ENCODE measurements at regions not wholly inside any gene's neighbourhood (a gene's known extent, or its start where the extent isn't known, plus 50 kb on each side); places are given as distances from the start of the nearest gene placed in this dataset.

- H3K4me1 ChIP-seq (ENCODE audit: insufficient read depth, low read length): no peaks in the 10 kb centered on the region
- no peaks in the 10 kb centered on the region; a peak in 1 of 5 replicates for H3K27me3 ChIP-seq (ENCODE audit: control insufficient read depth in 1 of 2, insufficient read depth in 2 of 2, low read length in 2 of 2)
- FAIRE-seq: no peak
- H3K4me3 ChIP-seq (replicated peaks in 1 of 3; ENCODE audit: insufficient read depth in 1 of 3, low read depth in 2 of 3, low read length in 3 of 3): no peak overlapping the region
- no peak overlapping the region for H3K9ac ChIP-seq (ENCODE audit: insufficient read depth, low read depth, low read length)
- in situ Hi-C loops (cut with HindIII; ENCODE audit: extremely low pct_ligation_motif_present, low pct_unique_long_range_greater_than_20kb) (loop anchor here (10.0 kb wide), 1 partner anchor 174 kb away; no protein-coding TSS in a partner anchor), intact Hi-C loops (cut with micrococcal nuclease; ENCODE audit: unreplicated experiment) (no loop called here)
- BruUV-seq (replicated peaks): no TSS peak
- H3K9me3 ChIP-seq (ENCODE audit: low read length): no peaks in the 10 kb centered on the region
- H3K79me2 ChIP-seq (ENCODE audit: insufficient read depth, low read length): no peaks in the 10 kb centered on the region
- H4K20me1 ChIP-seq (ENCODE audit: insufficient read depth, low read length): no peaks in the 10 kb centered on the region
- ATAC-seq: no peak
- no peak overlapping the region for H3K27ac ChIP-seq (ENCODE audit: extremely low read length, insufficient read depth, low read length)
- CTCF ChIA-PET (ENCODE audit: low intra/inter-chr PET ratio, low total read pairs): no interaction called here
- no peak for DNase-seq (ENCODE audit: low spot score)
- TF ChIP-seq XRCC5 (optimal IDR thresholded peaks at IDR 0.05; ENCODE audit: low read length) (no peak), FOXA3 (CRISPR knock-in tag; IDR thresholded peaks at IDR 0.05) (no peak), ZHX1 (CRISPR knock-in tag; IDR thresholded peaks at IDR 0.05; ENCODE audit: low read depth) (no peak), KLF13 (CRISPR knock-in tag; IDR thresholded peaks at IDR 0.05) (no peak), SMC3 (IDR thresholded peaks at IDR 0.05; ENCODE audit: low read length) (no peak), WIZ (CRISPR knock-in tag; IDR thresholded peaks at IDR 0.05) (no peak), HNRNPUL1 (IDR thresholded peaks at IDR 0.05; ENCODE audit: low read depth, low read length) (no peak), SRSF4 (IDR thresholded peaks at IDR 0.05; ENCODE audit: low read depth, low read length, poor library complexity, severe bottlenecking) (no peak), MATR3 (CRISPR knock-in tag; IDR thresholded peaks at IDR 0.05) (no peak), SOX13 (IDR thresholded peaks at IDR 0.05) (no peak), SOX13 (CRISPR knock-in tag; conservative IDR thresholded peaks at IDR 0.05 in 1 of 2, IDR thresholded peaks at IDR 0.05 in 1 of 2) (no peak), ZBTB8A (CRISPR knock-in tag; IDR thresholded peaks at IDR 0.05; ENCODE audit: borderline replicate concordance, low read depth) (no peak), ZNF10 (CRISPR knock-in tag; IDR thresholded peaks at IDR 0.05; ENCODE audit: borderline replicate concordance, low read depth) (no peak), RNF219 (CRISPR knock-in tag; IDR thresholded peaks at IDR 0.05) (no peak), ELF3 (CRISPR knock-in tag; IDR thresholded peaks at IDR 0.05) (no peak), ZFP36 (IDR thresholded peaks at IDR 0.05; ENCODE audit: borderline replicate concordance, low read depth, low read length, partially characterized antibody) (no peak), ZNF766 (CRISPR knock-in tag; IDR thresholded peaks at IDR 0.05; ENCODE audit: borderline replicate concordance) (no peak), ZKSCAN8 (CRISPR knock-in tag; IDR thresholded peaks at IDR 0.05; ENCODE audit: borderline replicate concordance) (no peak)
- TF ChIP-seq, protein P1, sequence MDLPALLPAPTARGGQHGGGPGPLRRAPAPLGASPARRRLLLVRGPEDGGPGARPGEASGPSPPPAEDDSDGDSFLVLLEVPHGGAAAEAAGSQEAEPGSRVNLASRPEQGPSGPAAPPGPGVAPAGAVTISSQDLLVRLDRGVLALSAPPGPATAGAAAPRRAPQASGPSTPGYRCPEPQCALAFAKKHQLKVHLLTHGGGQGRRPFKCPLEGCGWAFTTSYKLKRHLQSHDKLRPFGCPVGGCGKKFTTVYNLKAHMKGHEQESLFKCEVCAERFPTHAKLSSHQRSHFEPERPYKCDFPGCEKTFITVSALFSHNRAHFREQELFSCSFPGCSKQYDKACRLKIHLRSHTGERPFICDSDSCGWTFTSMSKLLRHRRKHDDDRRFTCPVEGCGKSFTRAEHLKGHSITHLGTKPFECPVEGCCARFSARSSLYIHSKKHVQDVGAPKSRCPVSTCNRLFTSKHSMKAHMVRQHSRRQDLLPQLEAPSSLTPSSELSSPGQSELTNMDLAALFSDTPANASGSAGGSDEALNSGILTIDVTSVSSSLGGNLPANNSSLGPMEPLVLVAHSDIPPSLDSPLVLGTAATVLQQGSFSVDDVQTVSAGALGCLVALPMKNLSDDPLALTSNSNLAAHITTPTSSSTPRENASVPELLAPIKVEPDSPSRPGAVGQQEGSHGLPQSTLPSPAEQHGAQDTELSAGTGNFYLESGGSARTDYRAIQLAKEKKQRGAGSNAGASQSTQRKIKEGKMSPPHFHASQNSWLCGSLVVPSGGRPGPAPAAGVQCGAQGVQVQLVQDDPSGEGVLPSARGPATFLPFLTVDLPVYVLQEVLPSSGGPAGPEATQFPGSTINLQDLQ (CRISPR knock-in tag; IDR thresholded peaks at IDR 0.05): no peak
- no peaks in the 10 kb centered on the region for H3K36me3 ChIP-seq (replicated peaks in 1 of 2; ENCODE audit: control insufficient read depth in 1 of 2, insufficient read depth in 2 of 2, low read length in 2 of 2)
- no peak overlapping the region for H2AFZ ChIP-seq (ENCODE audit: low read length)
- WGBS (ENCODE audit: low lambda C conversion rate): 9% methylated on average over 7 of the region's 7 CpGs
- no peak overlapping the region for H3K4me2 ChIP-seq (ENCODE audit: low read depth, low read length)
- POLR2A ChIA-PET: no interaction called here
Observed at GRCh38 chr5:171598641-171599152, 179.2 kb downstream of the FGF18 start.

Measured in HepG2 (cell line).